Endodermal cell (in vitro differentiated cells): ENCODE measurements at regions not wholly inside any gene's neighbourhood (a gene's known extent, or its start where the extent isn't known, plus 50 kb on each side); places are given as distances from the start of the nearest gene placed in this dataset.

Source experiments
- DNase-seq: peaks from one replicate; pipeline ENCODE4 v3.0.0-alpha.2; 2017
- H3K27ac ChIP-seq: 2 replicates; pipeline ENCODE4 v1.5.1; 2013; ENCODE audit warnings: mild to moderate bottlenecking, low read depth, low read length, moderate library complexity
- H3K27me3 ChIP-seq: 2 replicates; pipeline ENCODE4 v1.6.1; 2013; ENCODE audit warnings: mild to moderate bottlenecking, low read length, moderate library complexity; ENCODE audit not compliant: insufficient read depth, control insufficient read depth, poor library complexity, severe bottlenecking
- H3K36me3 ChIP-seq: 2 replicates; pipeline ENCODE4 v1.7.0; 2013; ENCODE audit warnings: mild to moderate bottlenecking, low read length, moderate library complexity; ENCODE audit not compliant: control insufficient read depth, insufficient read depth
- H3K4me1 ChIP-seq: one replicate; pipeline ENCODE4 v1.7.0; 2013; ENCODE audit warnings: low read length; ENCODE audit not compliant: control insufficient read depth, insufficient read depth
- H3K4me3 ChIP-seq: 2 replicates; pipeline ENCODE4 v1.5.1; 2013; ENCODE audit warnings: mild to moderate bottlenecking, low read length, moderate library complexity
- H3K9ac ChIP-seq: 2 replicates; pipeline ENCODE4 v1.6.1; 2013; ENCODE audit warnings: mild to moderate bottlenecking, low read length, moderate library complexity; ENCODE audit not compliant: poor library complexity, severe bottlenecking; ENCODE audit errors: extremely low read depth
- H3K9me3 ChIP-seq: 2 replicates; pipeline ENCODE4 v1.6.1; 2013; ENCODE audit warnings: mild to moderate bottlenecking, low read length, moderate library complexity; ENCODE audit not compliant: control insufficient read depth
- H3K27ac Mint-ChIP-seq: 2 replicates; pipeline ENCODE4 v1.8.0; 2020; ENCODE audit warnings: mixed read lengths
- H3K27me3 Mint-ChIP-seq: 2 replicates; pipeline ENCODE4 v1.8.0; 2021; ENCODE audit warnings: mild to moderate bottlenecking, mixed read lengths; ENCODE audit not compliant: insufficient read depth
- H3K36me3 Mint-ChIP-seq: 2 replicates; pipeline ENCODE4 v1.8.0; 2020; ENCODE audit warnings: low read depth, mixed read lengths
- H3K4me1 Mint-ChIP-seq: 2 replicates; pipeline ENCODE4 v1.8.0; 2020; ENCODE audit warnings: mixed read lengths
- H3K4me3 Mint-ChIP-seq: 2 replicates; pipeline ENCODE4 v1.8.0; 2020; ENCODE audit warnings: mild to moderate bottlenecking, moderate library complexity, mixed read lengths
- H3K9me3 Mint-ChIP-seq: 2 replicates; pipeline ENCODE4 v1.8.0; 2020; ENCODE audit warnings: mild to moderate bottlenecking, mixed read lengths
- CTCF ChIP-seq: fragments of 200-600 bp; sonication (generic); conservative IDR thresholded peaks from 2 replicates; pipeline ENCODE4 v1.5.0; 2021; ENCODE audit warnings: antibody characterized with exemption, mild to moderate bottlenecking
- WGBS, 2 experiments: methylation state at CpG; one replicate each; pipeline versions ENCODE4 v1.1.5 to v1.1.7; 2013; ENCODE audit warnings: missing lambda C conversion rate in 2 of 2, mixed read lengths in 1 of 2; ENCODE audit not compliant: insufficient coverage in 1 of 2, insufficient read length in 1 of 2; 5-methylcytosine and 5-hydroxymethylcytosine counted together

- Mint-ChIP-seq H3K4me3 (no peak overlapping the region), H3K4me1 (peaks cover 3% of the 10 kb centered on the region), H3K27me3 (no peaks in the 10 kb centered on the region), H3K27ac (no peak overlapping the region), H3K36me3 (no peaks in the 10 kb centered on the region), H3K9me3 (no peaks in the 10 kb centered on the region)
- H3K9ac ChIP-seq: no peak overlapping the region
- no peak overlapping the region for H3K27ac ChIP-seq
- H3K9me3 ChIP-seq: no peaks in the 10 kb centered on the region
- H3K27me3 ChIP-seq: no peaks in the 10 kb centered on the region
- 50 to 51% methylated on average over 6 to 14 of the region's 14 CpGs for WGBS, 2 experiments
- DNase-seq: peak; percentile 73
- H3K4me3 ChIP-seq: no peak overlapping the region
- H3K36me3 ChIP-seq: no peaks in the 10 kb centered on the region
- H3K4me1 ChIP-seq: no peaks in the 10 kb centered on the region
- no peak for TF ChIP-seq CTCF
Observed at GRCh38 chr22:19663821-19664355, 50.4 kb upstream of the SEPTIN5 start.

- Histone ChIP-seq H3K27me3 (no peaks in the 10 kb centered on the region), H3K27ac (no peak overlapping the region), H3K9ac (no peak overlapping the region), H3K36me3 (no peaks in the 10 kb centered on the region), H3K4me1 (no peaks in the 10 kb centered on the region), H3K4me3 (no peak overlapping the region), H3K9me3 (no peaks in the 10 kb centered on the region)
- H3K27me3 Mint-ChIP-seq: no peaks in the 10 kb centered on the region
- no peak overlapping the region for H3K27ac Mint-ChIP-seq
- peaks cover 3% of the 10 kb centered on the region for H3K4me1 Mint-ChIP-seq
- no peaks in the 10 kb centered on the region for H3K36me3 Mint-ChIP-seq
- H3K9me3 Mint-ChIP-seq: no peaks in the 10 kb centered on the region
- 80 to 92% methylated on average over 1 to 2 of the region's 2 CpGs for WGBS, 2 experiments
- H3K4me3 Mint-ChIP-seq: no peak overlapping the region
- DNase-seq: no peak
- no peak for TF ChIP-seq CTCF
Observed at GRCh38 chr22:19664406-19664805, 49.9 kb upstream of the SEPTIN5 start.
